Fibroblast of mammary gland (primary cell): ENCODE measurements at regions not wholly inside any gene's neighbourhood (a gene's known extent, or its start where the extent isn't known, plus 50 kb on each side); places are given as distances from the start of the nearest gene placed in this dataset.
A peak's percentile ranks its signal among the peaks of the same experiment; 100 is the strongest.
"Not testable (repeated sequence)": the region's sequence is repeated elsewhere in the genome, so short reads cannot be mapped to it uniquely, and the experiment has no call there.

Experiments
- DNase-seq: peaks from one replicate; pipeline ENCODE4 v3.0.0-alpha.2; 2010; ENCODE audit warnings: low read depth
- H3K4me3 ChIP-seq: 2 replicates; pipeline ENCODE4 v1.5.1; 2011; ENCODE audit warnings: low read depth, mild to moderate bottlenecking, low read length, moderate library complexity; ENCODE audit not compliant: control insufficient read depth
- CTCF ChIP-seq: conservative IDR thresholded peaks from 2 replicates; pipeline ENCODE4 v1.5.1; 2011; ENCODE audit warnings: low read depth, low read length, inconsistent platforms; ENCODE audit not compliant: control insufficient read depth, insufficient read depth

GRCh38 chr5:57085306-57086081 is 88.4 kb upstream of the GPBP1 start:
- H3K4me3 ChIP-seq: no peak overlapping the region
- DNase-seq: no peak
- no peak for TF ChIP-seq CTCF

GRCh38 chr5:57087947-57088346 is 85.9 kb upstream of the GPBP1 start:
- DNase-seq, H3K4me3 ChIP-seq: not testable (repeated sequence)

GRCh38 chr5:57094753-57095683 is 78.8 kb upstream of the GPBP1 start:
- peak; percentile 7 for DNase-seq
- H3K4me3 ChIP-seq: no peak overlapping the region
- peak; percentile 18 for TF ChIP-seq CTCF

- H3K4me3 ChIP-seq: no peak overlapping the region
- DNase-seq: no peak
- no peak for TF ChIP-seq CTCF
Measured at GRCh38 chr5:57097526-57097925, 76.3 kb upstream of the GPBP1 start.

- no peak for DNase-seq
- H3K4me3 ChIP-seq: no peak overlapping the region
- no peak for TF ChIP-seq CTCF
Measured at GRCh38 chr5:57102189-57102904, 71.5 kb upstream of the GPBP1 start.

GRCh38 chr5:57102905-57103255 is 71.0 kb upstream of the GPBP1 start:
- DNase-seq: no peak
- no peak for TF ChIP-seq CTCF
- no peak overlapping the region for H3K4me3 ChIP-seq
